Astrocyte of the hippocampus (primary cell): ENCODE measurements at regions not wholly inside any gene's neighbourhood (a gene's known extent, or its start where the extent isn't known, plus 50 kb on each side); places are given as distances from the start of the nearest gene placed in this dataset.

ENCODE experiments used
- DNase-seq: peaks from one replicate; pipeline ENCODE4 v3.0.0; 2011; ENCODE audit warnings: low read depth, low spot score

GRCh38 chr9:16236882-16237281, 633.6 kb downstream of the BNC2 start:
- no peak for DNase-seq

- no peak for DNase-seq
These were observed 631.8 kb downstream of the BNC2 start for GRCh38 chr9:16238623-16239138.

- DNase-seq, result no peak
These were observed 629.2 kb downstream of the BNC2 start for GRCh38 chr9:16241231-16241630.

GRCh38 chr9:16243798-16244197, 626.7 kb downstream of the BNC2 start:
- DNase-seq, result no peak

GRCh38 chr9:16245756-16246440, 624.6 kb downstream of the BNC2 start:
- DNase-seq, result no peak

GRCh38 chr9:16246785-16247184, 623.7 kb downstream of the BNC2 start:
- peak; percentile 8 for DNase-seq

GRCh38 chr9:16247188-16247875, 623.1 kb downstream of the BNC2 start:
- peak; percentile 65 for DNase-seq

GRCh38 chr9:16248822-16249221, 621.6 kb downstream of the BNC2 start:
- DNase-seq, result no peak

- peak; percentile 55 for DNase-seq
These were observed 617.9 kb downstream of the BNC2 start for GRCh38 chr9:16252616-16253015.

GRCh38 chr9:16254674-16255073, 615.8 kb downstream of the BNC2 start:
- DNase-seq, result no peak

- DNase-seq, result no peak
These were observed 615.3 kb downstream of the BNC2 start for GRCh38 chr9:16255217-16255616.

GRCh38 chr9:16257604-16258003, 612.9 kb downstream of the BNC2 start:
- peak; percentile 22 for DNase-seq

GRCh38 chr9:16258191-16258590, 612.3 kb downstream of the BNC2 start:
- DNase-seq, result no peak

GRCh38 chr9:16258708-16259107, 611.8 kb downstream of the BNC2 start:
- DNase-seq, result no peak

GRCh38 chr9:16262477-16263261, 607.8 kb downstream of the BNC2 start:
- peak; percentile 43 for DNase-seq

- no peak for DNase-seq
These were observed 604.8 kb downstream of the BNC2 start for GRCh38 chr9:16265688-16266087.

- no peak for DNase-seq
These were observed 603.7 kb downstream of the BNC2 start for GRCh38 chr9:16266648-16267276.

GRCh38 chr9:16267281-16268066, 603.0 kb downstream of the BNC2 start:
- peak; percentile 38 for DNase-seq

- no peak for DNase-seq
These were observed 602.2 kb downstream of the BNC2 start for GRCh38 chr9:16268067-16268881.

- no peak for DNase-seq
These were observed 598.5 kb downstream of the BNC2 start for GRCh38 chr9:16271967-16272366.
